ENCODE measurements at regions not wholly inside any gene's neighbourhood (a gene's known extent, or its start where the extent isn't known, plus 50 kb on each side); places are given as distances from the start of the nearest gene placed in this dataset.

- H3K36me3 ChIP-seq (ENCODE audit: insufficient read depth, low read length) = no peaks in the 10 kb centered on the region
- H3K79me2 ChIP-seq (ENCODE audit: insufficient read depth, low read length) = no peaks in the 10 kb centered on the region
- no peak for DNase-seq (ENCODE audit: insufficient read length, low spot score, missing footprints)
- no peaks in the 10 kb centered on the region for H3K4me1 ChIP-seq (ENCODE audit: insufficient read depth, low read length)
- H3K4me3 ChIP-seq (ENCODE audit: insufficient read depth, low read length) = no peak overlapping the region
- H3K27me3 ChIP-seq (ENCODE audit: insufficient read depth, low read length) = no peaks in the 10 kb centered on the region
- no peaks in the 10 kb centered on the region for H3K9me3 ChIP-seq (ENCODE audit: low read depth, low read length)
- H2AFZ ChIP-seq (ENCODE audit: low read length) = no peak overlapping the region
- TF ChIP-seq CTCF (IDR thresholded peaks at IDR 0.05; ENCODE audit: extremely low read depth, low read depth, low read length) = no peak
- H3K4me2 ChIP-seq (ENCODE audit: insufficient read depth, low read length) = no peak overlapping the region
- no peaks in the 10 kb centered on the region for H4K20me1 ChIP-seq (ENCODE audit: insufficient read depth, low read length)
- H3K27ac ChIP-seq (ENCODE audit: low read depth, low read length) = no peak overlapping the region
These were observed 75.3 kb upstream of the NCAM1 start for GRCh38 chr11:112885744-112886433.

- no peak for DNase-seq (ENCODE audit: insufficient read length, low spot score, missing footprints)
These were observed 74.5 kb upstream of the NCAM1 start for GRCh38 chr11:112886434-112887370.

GRCh38 chr11:112889446-112889845 is 71.8 kb upstream of the NCAM1 start:
- Histone ChIP-seq H3K4me1 (ENCODE audit: insufficient read depth, low read length) (no peaks in the 10 kb centered on the region), H3K27me3 (ENCODE audit: insufficient read depth, low read length) (no peaks in the 10 kb centered on the region), H3K4me2 (ENCODE audit: insufficient read depth, low read length) (no peak overlapping the region), H3K4me3 (ENCODE audit: insufficient read depth, low read length) (no peak overlapping the region), H2AFZ (ENCODE audit: low read length) (no peak overlapping the region), H3K9me3 (ENCODE audit: low read depth, low read length) (no peaks in the 10 kb centered on the region), H3K36me3 (ENCODE audit: insufficient read depth, low read length) (no peaks in the 10 kb centered on the region), H4K20me1 (ENCODE audit: insufficient read depth, low read length) (no peaks in the 10 kb centered on the region), H3K79me2 (ENCODE audit: insufficient read depth, low read length) (no peaks in the 10 kb centered on the region), H3K27ac (ENCODE audit: low read depth, low read length) (no peak overlapping the region)
- no peak for TF ChIP-seq CTCF (IDR thresholded peaks at IDR 0.05; ENCODE audit: extremely low read depth, low read depth, low read length)
- no peak for DNase-seq (ENCODE audit: insufficient read length, low spot score, missing footprints)

More at GRCh38 chr11:112886434-112887370, 74.5 kb upstream of the NCAM1 start:
- H3K36me3 ChIP-seq (ENCODE audit: insufficient read depth, low read length) = no peaks in the 10 kb centered on the region
- TF ChIP-seq CTCF (IDR thresholded peaks at IDR 0.05; ENCODE audit: extremely low read depth, low read depth, low read length) = no peak
- no peak overlapping the region for H2AFZ ChIP-seq (ENCODE audit: low read length)
- no peaks in the 10 kb centered on the region for H3K4me1 ChIP-seq (ENCODE audit: insufficient read depth, low read length)
- H3K9me3 ChIP-seq (ENCODE audit: low read depth, low read length) = no peaks in the 10 kb centered on the region
- H3K27me3 ChIP-seq (ENCODE audit: insufficient read depth, low read length) = no peaks in the 10 kb centered on the region
- no peaks in the 10 kb centered on the region for H4K20me1 ChIP-seq (ENCODE audit: insufficient read depth, low read length)
- no peak overlapping the region for H3K27ac ChIP-seq (ENCODE audit: low read depth, low read length)
- H3K79me2 ChIP-seq (ENCODE audit: insufficient read depth, low read length) = no peaks in the 10 kb centered on the region
- no peak overlapping the region for H3K4me2 ChIP-seq (ENCODE audit: insufficient read depth, low read length)
- H3K4me3 ChIP-seq (ENCODE audit: insufficient read depth, low read length) = no peak overlapping the region

Data from osteoblast (primary cell).